Thyroid gland (tissue), 4 donors: ENCODE measurements at regions not wholly inside any gene's neighbourhood (a gene's known extent, or its start where the extent isn't known, plus 50 kb on each side); places are given as distances from the start of the nearest gene placed in this dataset.

Experiments used
- DNase-seq, 2 donors: peaks; one replicate each; pipeline ENCODE4 v3.0.0-alpha.2; 2019
- H3K27ac ChIP-seq, 3 donors: fragments of 200-600 bp; sonication (generic); 1 replicate in 2 of 3; 2 replicates in 1 of 3; pipeline ENCODE4 v1.5.1; 2016 to 2019; ENCODE audit warnings: mild to moderate bottlenecking in 1 of 3, moderate library complexity in 1 of 3
- H3K27me3 ChIP-seq: fragments of 200-600 bp; sonication (generic); one replicate; pipeline ENCODE4 v1.5.1; 2019
- H3K36me3 ChIP-seq, 2 donors: fragments of 200-600 bp; sonication (generic); one replicate each; pipeline ENCODE4 v1.5.1; 2016 to 2019
- H3K4me1 ChIP-seq, 2 donors: fragments of 200-600 bp; sonication (generic); one replicate each; pipeline ENCODE4 v1.5.1; 2017 to 2019
- H3K4me3 ChIP-seq, 3 donors: fragments of 200-600 bp; sonication (generic); replicated peaks in 1 of 3; 1 replicate in 2 of 3; 2 replicates in 1 of 3; pipeline ENCODE4 v1.5.1; 2016; ENCODE audit warnings: mild to moderate bottlenecking in 1 of 3
- H3K9me3 ChIP-seq: fragments of 200-600 bp; sonication (generic); one replicate; pipeline ENCODE4 v1.5.1; 2017
- CTCF ChIP-seq, 6 experiments: fragments of 200-600 bp in 3 of 6; fragments of 450-650 bp in 3 of 6; sonication (generic) in 3 of 6; IDR thresholded peaks; one replicate each; pipeline ENCODE4 v1.5.1; 2016 to 2019; ENCODE audit warnings: antibody characterized with exemption in 6 of 6, mild to moderate bottlenecking in 2 of 6, inconsistent platforms in 1 of 6, moderate library complexity in 1 of 6
- POLR2A ChIP-seq, 2 donors: fragments of 450-650 bp; IDR thresholded peaks; one replicate each; pipeline ENCODE4 v1.6.1; 2017; ENCODE audit warnings: antibody characterized with exemption in 2 of 2, mild to moderate bottlenecking in 2 of 2, moderate library complexity in 1 of 2
- WGBS, 2 donors: methylation state at CpG; one replicate each; pipeline ENCODE4 v1.1.5; 2017; 5-methylcytosine and 5-hydroxymethylcytosine counted together
- intact Hi-C: fragments of 100-400 bp; cut with DNase I; formaldehyde crosslinking; loops from one replicate; pipeline ENCODE4 v1.15.1; 2023

GRCh38 chr1:55337801-55338447 is 122.8 kb upstream of the USP24 start:
- Histone ChIP-seq H3K27me3 (no peaks in the 10 kb centered on the region), H3K27ac (no peak overlapping the region), H3K36me3 (no peaks in the 10 kb centered on the region), H3K9me3 (no peaks in the 10 kb centered on the region), H3K4me1 (no peaks in the 10 kb centered on the region), H3K4me3 (no peak overlapping the region)
- intact Hi-C loops, result no loop called here
- no peak for DNase-seq
- WGBS, 2 donors, result 61 to 72% methylated on average over 5 of the region's 5 CpGs
- TF ChIP-seq POLR2A (IDR thresholded peaks at IDR 0.05) (no peak), CTCF (IDR thresholded peaks at IDR 0.05) (peak in 3 of 6 experiments; percentile 16 to 31 (median 19))

GRCh38 chr1:55334797-55335196 is 119.6 kb upstream of the USP24 start:
- no peak for DNase-seq
- Histone ChIP-seq H3K36me3 (no peaks in the 10 kb centered on the region), H3K4me3 (no peak overlapping the region), H3K27ac (no peak overlapping the region), H3K27me3 (no peaks in the 10 kb centered on the region), H3K9me3 (no peaks in the 10 kb centered on the region), H3K4me1 (no peaks in the 10 kb centered on the region)
- intact Hi-C loops, result no loop called here
- TF ChIP-seq CTCF (IDR thresholded peaks at IDR 0.05) (no peak), POLR2A (IDR thresholded peaks at IDR 0.05) (no peak)
- whole genome bisulfite sequencing, 2 donors, result 86 to 88% methylated on average over 1 to 6 of the region's 6 CpGs

- Histone ChIP-seq H3K4me1 (no peaks in the 10 kb centered on the region), H3K36me3 (no peaks in the 10 kb centered on the region), H3K9me3 (no peaks in the 10 kb centered on the region), H3K27me3 (no peaks in the 10 kb centered on the region), H3K4me3 (no peak overlapping the region), H3K27ac (no peak overlapping the region)
- no peak for TF ChIP-seq CTCF (IDR thresholded peaks at IDR 0.05)
- TF ChIP-seq POLR2A (IDR thresholded peaks at IDR 0.05), result no peak
- WGBS, 2 donors, result 56 to 68% methylated on average over 3 of the region's 3 CpGs
- intact Hi-C loops, result no loop called here
- DNase-seq, result no peak
Measured at GRCh38 chr1:55334160-55334559, 119.0 kb upstream of the USP24 start.

- no peak for DNase-seq
- intact Hi-C loops, result no loop called here
- Histone ChIP-seq H3K27ac (no peak overlapping the region), H3K4me1 (no peaks in the 10 kb centered on the region), H3K9me3 (no peaks in the 10 kb centered on the region), H3K36me3 (no peaks in the 10 kb centered on the region), H3K27me3 (no peaks in the 10 kb centered on the region), H3K4me3 (no peak overlapping the region)
- TF ChIP-seq CTCF (IDR thresholded peaks at IDR 0.05) (no peak), POLR2A (IDR thresholded peaks at IDR 0.05) (no peak)
- WGBS, 2 donors, result 84 to 90% methylated on average over 5 of the region's 5 CpGs
Measured at GRCh38 chr1:55333461-55333860, 118.3 kb upstream of the USP24 start.

- H3K9me3 ChIP-seq, result no peaks in the 10 kb centered on the region
- TF ChIP-seq POLR2A (IDR thresholded peaks at IDR 0.05) (no peak), CTCF (IDR thresholded peaks at IDR 0.05) (no peak)
Measured at GRCh38 chr1:55331351-55331750, 116.2 kb upstream of the USP24 start.

More at GRCh38 chr1:55331351-55331750, 116.2 kb upstream of the USP24 start:
- Histone ChIP-seq H3K36me3 (no peaks in the 10 kb centered on the region), H3K27me3 (no peaks in the 10 kb centered on the region), H3K4me3 (no peak overlapping the region), H3K27ac (no peak overlapping the region), H3K4me1 (no peaks in the 10 kb centered on the region)
- intact Hi-C loops, result no loop called here
- WGBS, 2 donors, result 81 to 82% methylated on average over 7 of the region's 7 CpGs
- no peak for DNase-seq
